SK-N-SH (cell line): ENCODE measurements at regions not wholly inside any gene's neighbourhood (a gene's known extent, or its start where the extent isn't known, plus 50 kb on each side); places are given as distances from the start of the nearest gene placed in this dataset.

Experiments used
- CTCF ChIA-PET: fragments of 300-600, 350-600 bp; formaldehyde crosslinking; extraction: SDS; loops from one replicate; lab custom pipeline; 2021; lab: Yijun Ruan, JAX
- POLR2A ChIA-PET: fragments of 350-600 bp; sonication (Branson Sonifier 250); formaldehyde crosslinking; extraction: SDS; loops from one replicate; lab custom pipeline; 2020; ENCODE audit warnings: antibody characterized with exemption, inconsistent platforms; lab: Yijun Ruan, JAX
- DNase-seq: peaks from one replicate; pipeline ENCODE4 v3.0.0; 2012
- H2AFZ ChIP-seq: fragments of 200-600 bp; sonication (generic); 2 replicates; pipeline ENCODE4 v1.8.1; 2016; ENCODE audit warnings: antibody characterized with exemption, mild to moderate bottlenecking, low read depth
- H3F3A ChIP-seq: fragments of 200-600 bp; sonication (generic); replicated peaks from 2 replicates; pipeline ENCODE3; 2016; ENCODE audit warnings: antibody characterized with exemption, mild to moderate bottlenecking; ENCODE audit not compliant: insufficient read depth
- H3K27ac ChIP-seq, 2 experiments: fragments of 200-500 bp in 1 of 2; fragments of 200-600 bp in 1 of 2; sonication (Bioruptor generic) in 1 of 2; sonication (generic), shearing (Covaris generic) in 1 of 2; 2 replicates each; pipeline versions ENCODE4 v1.5.1 to v1.6.1; 2014 to 2016; ENCODE audit warnings: low read depth in 2 of 2, inconsistent platforms in 1 of 2, low read length in 1 of 2, mild to moderate bottlenecking in 1 of 2, mixed read lengths in 1 of 2
- H3K27me3 ChIP-seq: fragments of 200-600 bp; sonication (generic), shearing (Covaris generic); 2 replicates; pipeline ENCODE4 v1.6.1; 2016; ENCODE audit warnings: mixed run types; ENCODE audit not compliant: insufficient read depth
- H3K36me3 ChIP-seq, 2 experiments: fragments of 200-500 bp in 1 of 2; fragments of 200-600 bp in 1 of 2; sonication (Bioruptor generic) in 1 of 2; sonication (generic) in 1 of 2; replicated peaks in 1 of 2; 2 replicates each; pipeline versions ENCODE3 to v1.5.1; 2014 to 2016; ENCODE audit warnings: low read length in 1 of 2, mild to moderate bottlenecking in 1 of 2; ENCODE audit not compliant: insufficient read depth in 2 of 2, control insufficient read depth in 1 of 2
- H3K4me1 ChIP-seq, 2 experiments: fragments of 200-500 bp in 1 of 2; fragments of 200-600 bp in 1 of 2; sonication (Bioruptor generic) in 1 of 2; sonication (generic), shearing (Covaris generic) in 1 of 2; 2 replicates each; pipeline versions ENCODE4 v1.5.1 to v1.6.1; 2014 to 2016; ENCODE audit warnings: low read depth in 1 of 2, low read length in 1 of 2, mixed run types in 1 of 2; ENCODE audit not compliant: insufficient read depth in 2 of 2, control insufficient read depth in 1 of 2
- H3K4me2 ChIP-seq: fragments of 200-600 bp; sonication (generic), shearing (Covaris generic); 2 replicates; pipeline ENCODE4 v1.6.1; 2017; ENCODE audit warnings: mixed run types
- H3K4me3 ChIP-seq, 2 experiments: fragments of 200-500 bp in 1 of 2; fragments of 200-600 bp in 1 of 2; sonication (Bioruptor generic) in 1 of 2; sonication (generic), shearing (Covaris generic) in 1 of 2; 2 replicates each; pipeline versions ENCODE4 v1.5.1 to v1.8.1; 2014 to 2016; ENCODE audit warnings: low read depth in 2 of 2, inconsistent platforms in 1 of 2, low read length in 1 of 2, mild to moderate bottlenecking in 1 of 2, mixed read lengths in 1 of 2, moderate library complexity in 1 of 2
- H3K79me2 ChIP-seq: fragments of 200-600 bp; sonication (generic); 2 replicates; pipeline ENCODE4 v1.8.1; 2017; ENCODE audit warnings: mild to moderate bottlenecking; ENCODE audit not compliant: insufficient read depth
- H3K9ac ChIP-seq: fragments of 200-600 bp; sonication (generic); 2 replicates; pipeline ENCODE4 v1.6.1; 2017; ENCODE audit warnings: mixed run types
- H3K9me2 ChIP-seq: fragments of 200-600 bp; sonication (generic); 2 replicates; pipeline ENCODE4 v1.6.1; 2017; ENCODE audit warnings: mixed run types
- H3K9me3 ChIP-seq: fragments of 200-600 bp; sonication (generic); 2 replicates; pipeline ENCODE4 v1.6.1; 2017; ENCODE audit warnings: mixed run types, mild to moderate bottlenecking, moderate library complexity
- H4K20me1 ChIP-seq: fragments of 200-600 bp; sonication (generic); 2 replicates; pipeline ENCODE4 v1.6.1; 2017; ENCODE audit warnings: mild to moderate bottlenecking, mixed run types; ENCODE audit not compliant: insufficient read depth
- CHD2 ChIP-seq: fragments of 150-350 bp; IDR thresholded peaks from 2 replicates; pipeline ENCODE4 v1.6.1; 2018; ENCODE audit warnings: low read length; ENCODE audit not compliant: partially characterized antibody
- ELF1 ChIP-seq: IDR thresholded peaks from 2 replicates; pipeline ENCODE4 v1.4.0; 2012
- EP300 ChIP-seq, 2 experiments: IDR thresholded peaks; 2 replicates each; pipeline versions ENCODE4 v1.4.0 to v1.6.1; 2012; ENCODE audit warnings: borderline replicate concordance in 1 of 2, low read depth in 1 of 2, low read length in 1 of 2
- EZH2phosphoT487 ChIP-seq: fragments of 200-600 bp; sonication (generic); IDR thresholded peaks from 2 replicates; pipeline ENCODE4 v1.6.1; 2017; ENCODE audit warnings: low read depth, mixed run types, mild to moderate bottlenecking, antibody characterized with exemption, moderate library complexity, borderline replicate concordance
- FOXJ3 ChIP-seq: sonication (generic); formaldehyde crosslinking; IDR thresholded peaks from 2 replicates; pipeline ENCODE4 v1.5.1; 2020; ENCODE audit warnings: mild to moderate bottlenecking, missing genetic modification reagents
- FOXM1 ChIP-seq: IDR thresholded peaks from 2 replicates; pipeline ENCODE4 v1.4.0; 2012; ENCODE audit warnings: low read depth, mild to moderate bottlenecking
- GABPA ChIP-seq: IDR thresholded peaks from 2 replicates; pipeline ENCODE4 v1.4.0; 2012; ENCODE audit warnings: low read depth, mild to moderate bottlenecking
- GATA2 ChIP-seq: sonication (generic); formaldehyde crosslinking; IDR thresholded peaks from 2 replicates; pipeline ENCODE4 v1.5.0; 2020; ENCODE audit warnings: mild to moderate bottlenecking, missing genetic modification reagents
- MEF2A ChIP-seq: IDR thresholded peaks from 2 replicates; pipeline ENCODE4 v1.4.0; 2012; ENCODE audit warnings: low read depth, borderline replicate concordance
- NFIC ChIP-seq: IDR thresholded peaks from 2 replicates; pipeline ENCODE4 v1.4.0; 2012; ENCODE audit warnings: borderline replicate concordance
- NRF1 ChIP-seq: IDR thresholded peaks from 2 replicates; pipeline ENCODE4 v1.6.1; 2012; ENCODE audit warnings: low read depth, mild to moderate bottlenecking, low read length
- SIN3A ChIP-seq: IDR thresholded peaks from 2 replicates; pipeline ENCODE4 v1.6.1; 2012; ENCODE audit warnings: low read depth, mild to moderate bottlenecking, low read length, moderate library complexity, borderline replicate concordance
- TCF12 ChIP-seq: IDR thresholded peaks from 2 replicates; pipeline ENCODE4 v1.4.0; 2012
- TEAD4 ChIP-seq: IDR thresholded peaks from 2 replicates; pipeline ENCODE4 v1.4.0; 2012; ENCODE audit warnings: mild to moderate bottlenecking, borderline replicate concordance; ENCODE audit not compliant: insufficient read depth
- YY1 ChIP-seq: IDR thresholded peaks from 2 replicates; pipeline ENCODE4 v1.4.0; 2012; ENCODE audit warnings: low read depth, mild to moderate bottlenecking
- WGBS: methylation state at CpG from one replicate; pipeline ENCODE4 v1.1.6; 2017; ENCODE audit warnings: low lambda C conversion rate; 5-methylcytosine and 5-hydroxymethylcytosine counted together
- TF ChIP-seq, protein P1 (sequence below): fragments of 150-350 bp; IDR thresholded peaks from 2 replicates; pipeline ENCODE4 v1.6.1; 2016; ENCODE audit warnings: mild to moderate bottlenecking, low read depth, low read length
- TF ChIP-seq, protein P2 (sequence below): IDR thresholded peaks from 2 replicates; pipeline ENCODE4 v1.4.0; 2012; ENCODE audit warnings: low read depth, borderline replicate concordance
- TF ChIP-seq, protein P3 (sequence below): IDR thresholded peaks from 2 replicates; pipeline ENCODE4 v1.6.1; 2012; ENCODE audit warnings: mild to moderate bottlenecking, low read depth, low read length, moderate library complexity

DNA sequence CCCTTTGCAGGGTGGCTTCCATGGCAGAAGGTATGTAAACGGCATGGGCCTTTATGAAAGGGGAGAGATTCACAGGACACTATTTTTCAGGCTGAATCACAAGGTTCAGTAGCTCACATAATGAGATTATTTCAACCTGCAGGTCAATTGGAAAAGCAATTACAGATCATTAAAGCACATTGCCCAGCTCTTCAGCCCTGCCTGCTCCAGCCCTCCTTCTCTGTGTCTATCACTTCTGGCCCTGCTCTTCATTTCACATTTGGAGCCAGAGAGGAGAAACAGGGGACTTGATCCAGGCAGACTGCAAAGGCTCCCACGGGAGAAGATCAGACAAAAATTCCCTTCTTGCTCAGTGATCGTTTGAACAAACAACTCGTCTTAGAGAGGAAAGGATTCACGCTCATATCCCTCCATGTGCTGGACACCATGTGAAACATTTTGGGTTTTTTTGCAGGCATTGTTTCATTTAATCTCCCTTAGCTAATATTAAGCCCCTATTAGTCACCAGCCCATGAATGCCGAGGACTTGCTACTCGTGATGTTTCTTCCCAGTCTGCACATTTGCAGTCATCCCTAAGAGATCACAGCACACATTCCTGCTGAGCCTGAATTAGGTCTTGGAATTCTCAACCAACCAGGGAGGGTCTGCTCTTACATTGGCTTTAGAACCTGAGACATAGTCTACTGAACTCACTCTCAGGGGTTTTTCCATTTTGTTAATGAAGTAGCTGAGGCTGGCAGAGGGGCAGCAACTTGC is 443.9 kb upstream of the CCL2 start:
- H3K27me3 ChIP-seq = no peaks in the 10 kb centered on the region
- DNase-seq = peak; percentile 6
- peaks cover 0 to 9% of the 10 kb centered on the region in 2 experiments; a peak in 1 of 4 replicates for H3K4me1 ChIP-seq
- H3K27ac ChIP-seq = no peak overlapping the region
- H3K79me2 ChIP-seq = no peaks in the 10 kb centered on the region
- no peak overlapping the region for H3K9ac ChIP-seq
- no peak overlapping the region for H3K4me3 ChIP-seq
- H3K9me3 ChIP-seq = no peaks in the 10 kb centered on the region
- H3K4me2 ChIP-seq = no peak overlapping the region
- no peak overlapping the region for H2AFZ ChIP-seq
- ChIA-PET CTCF (interaction anchor here (3.7 kb wide), 1 partner anchor 32 kb away, joined by 14 read pairs; no protein-coding TSS in a partner anchor), POLR2A (no interaction called here)
- no peaks in the 10 kb centered on the region for H3F3A ChIP-seq
- no peaks in the 10 kb centered on the region for H3K36me3 ChIP-seq
- H4K20me1 ChIP-seq = no peaks in the 10 kb centered on the region
- TF ChIP-seq YY1 = no peak
- no peak for TF ChIP-seq NRF1
- TF ChIP-seq GATA2 (CRISPR knock-in tag) = no peak
- no peak for TF ChIP-seq FOXM1
- TF ChIP-seq, protein P1, sequence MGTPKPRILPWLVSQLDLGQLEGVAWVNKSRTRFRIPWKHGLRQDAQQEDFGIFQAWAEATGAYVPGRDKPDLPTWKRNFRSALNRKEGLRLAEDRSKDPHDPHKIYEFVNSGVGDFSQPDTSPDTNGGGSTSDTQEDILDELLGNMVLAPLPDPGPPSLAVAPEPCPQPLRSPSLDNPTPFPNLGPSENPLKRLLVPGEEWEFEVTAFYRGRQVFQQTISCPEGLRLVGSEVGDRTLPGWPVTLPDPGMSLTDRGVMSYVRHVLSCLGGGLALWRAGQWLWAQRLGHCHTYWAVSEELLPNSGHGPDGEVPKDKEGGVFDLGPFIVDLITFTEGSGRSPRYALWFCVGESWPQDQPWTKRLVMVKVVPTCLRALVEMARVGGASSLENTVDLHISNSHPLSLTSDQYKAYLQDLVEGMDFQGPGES = no peak
- no peak for TF ChIP-seq EP300 (IDR thresholded peaks at IDR 0.05; ENCODE audit: borderline replicate concordance in 1 of 2, low read depth in 1 of 2, low read length in 1 of 2)
- no peak for TF ChIP-seq TCF12
- no peak for TF ChIP-seq FOXJ3 (CRISPR knock-in tag)
- TF ChIP-seq EZH2phosphoT487 = no peak
- no peak for TF ChIP-seq MEF2A
- no peak for TF ChIP-seq ELF1
- TF ChIP-seq TEAD4 = no peak
- no peak for TF ChIP-seq CHD2
- no peak for TF ChIP-seq NFIC
- TF ChIP-seq, protein P2, sequence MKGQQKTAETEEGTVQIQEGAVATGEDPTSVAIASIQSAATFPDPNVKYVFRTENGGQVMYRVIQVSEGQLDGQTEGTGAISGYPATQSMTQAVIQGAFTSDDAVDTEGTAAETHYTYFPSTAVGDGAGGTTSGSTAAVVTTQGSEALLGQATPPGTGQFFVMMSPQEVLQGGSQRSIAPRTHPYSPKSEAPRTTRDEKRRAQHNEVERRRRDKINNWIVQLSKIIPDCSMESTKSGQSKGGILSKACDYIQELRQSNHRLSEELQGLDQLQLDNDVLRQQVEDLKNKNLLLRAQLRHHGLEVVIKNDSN = no peak
- TF ChIP-seq SIN3A = no peak
- TF ChIP-seq, protein P3, sequence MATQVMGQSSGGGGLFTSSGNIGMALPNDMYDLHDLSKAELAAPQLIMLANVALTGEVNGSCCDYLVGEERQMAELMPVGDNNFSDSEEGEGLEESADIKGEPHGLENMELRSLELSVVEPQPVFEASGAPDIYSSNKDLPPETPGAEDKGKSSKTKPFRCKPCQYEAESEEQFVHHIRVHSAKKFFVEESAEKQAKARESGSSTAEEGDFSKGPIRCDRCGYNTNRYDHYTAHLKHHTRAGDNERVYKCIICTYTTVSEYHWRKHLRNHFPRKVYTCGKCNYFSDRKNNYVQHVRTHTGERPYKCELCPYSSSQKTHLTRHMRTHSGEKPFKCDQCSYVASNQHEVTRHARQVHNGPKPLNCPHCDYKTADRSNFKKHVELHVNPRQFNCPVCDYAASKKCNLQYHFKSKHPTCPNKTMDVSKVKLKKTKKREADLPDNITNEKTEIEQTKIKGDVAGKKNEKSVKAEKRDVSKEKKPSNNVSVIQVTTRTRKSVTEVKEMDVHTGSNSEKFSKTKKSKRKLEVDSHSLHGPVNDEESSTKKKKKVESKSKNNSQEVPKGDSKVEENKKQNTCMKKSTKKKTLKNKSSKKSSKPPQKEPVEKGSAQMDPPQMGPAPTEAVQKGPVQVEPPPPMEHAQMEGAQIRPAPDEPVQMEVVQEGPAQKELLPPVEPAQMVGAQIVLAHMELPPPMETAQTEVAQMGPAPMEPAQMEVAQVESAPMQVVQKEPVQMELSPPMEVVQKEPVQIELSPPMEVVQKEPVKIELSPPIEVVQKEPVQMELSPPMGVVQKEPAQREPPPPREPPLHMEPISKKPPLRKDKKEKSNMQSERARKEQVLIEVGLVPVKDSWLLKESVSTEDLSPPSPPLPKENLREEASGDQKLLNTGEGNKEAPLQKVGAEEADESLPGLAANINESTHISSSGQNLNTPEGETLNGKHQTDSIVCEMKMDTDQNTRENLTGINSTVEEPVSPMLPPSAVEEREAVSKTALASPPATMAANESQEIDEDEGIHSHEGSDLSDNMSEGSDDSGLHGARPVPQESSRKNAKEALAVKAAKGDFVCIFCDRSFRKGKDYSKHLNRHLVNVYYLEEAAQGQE = no peak
- no peak for TF ChIP-seq GABPA
- no peaks in the 10 kb centered on the region for H3K9me2 ChIP-seq
- 18% methylated on average over 7 of the region's 7 CpGs for WGBS
